Skeletal muscle tissue (tissue), 3 donors: ENCODE measurements at regions not wholly inside any gene's neighbourhood (a gene's known extent, or its start where the extent isn't known, plus 50 kb on each side); places are given as distances from the start of the nearest gene placed in this dataset.

ENCODE experiments used
- H3K27ac ChIP-seq: one replicate; pipeline ENCODE4 v1.7.0; 2013; ENCODE audit warnings: mild to moderate bottlenecking, low read depth, low read length, inconsistent platforms
- H3K27me3 ChIP-seq, 3 donors: one replicate each; pipeline ENCODE4 v1.7.0; 2013; ENCODE audit warnings: low read length in 3 of 3; ENCODE audit not compliant: control insufficient read depth in 3 of 3, insufficient read depth in 3 of 3
- H3K36me3 ChIP-seq, 3 donors: one replicate each; pipeline ENCODE4 v1.7.0; 2013; ENCODE audit warnings: low read length in 3 of 3; ENCODE audit not compliant: control insufficient read depth in 3 of 3, insufficient read depth in 3 of 3
- H3K4me1 ChIP-seq, 3 donors: one replicate each; pipeline ENCODE4 v1.7.0; 2013; ENCODE audit warnings: low read length in 3 of 3, mild to moderate bottlenecking in 3 of 3; ENCODE audit not compliant: control insufficient read depth in 3 of 3, insufficient read depth in 3 of 3
- H3K4me3 ChIP-seq, 3 donors: one replicate each; pipeline ENCODE4 v1.7.0; 2013; ENCODE audit warnings: low read length in 3 of 3
- H3K9ac ChIP-seq, 3 donors: one replicate each; pipeline ENCODE4 v1.7.0; 2013; ENCODE audit warnings: low read length in 3 of 3, mild to moderate bottlenecking in 3 of 3, moderate library complexity in 2 of 3, low read depth in 1 of 3
- H3K9me3 ChIP-seq, 3 donors: one replicate each; pipeline ENCODE4 v1.7.0; 2013; ENCODE audit warnings: low read length in 3 of 3; ENCODE audit not compliant: control insufficient read depth in 3 of 3
- donor health status: Osteomylitis.

DNA sequence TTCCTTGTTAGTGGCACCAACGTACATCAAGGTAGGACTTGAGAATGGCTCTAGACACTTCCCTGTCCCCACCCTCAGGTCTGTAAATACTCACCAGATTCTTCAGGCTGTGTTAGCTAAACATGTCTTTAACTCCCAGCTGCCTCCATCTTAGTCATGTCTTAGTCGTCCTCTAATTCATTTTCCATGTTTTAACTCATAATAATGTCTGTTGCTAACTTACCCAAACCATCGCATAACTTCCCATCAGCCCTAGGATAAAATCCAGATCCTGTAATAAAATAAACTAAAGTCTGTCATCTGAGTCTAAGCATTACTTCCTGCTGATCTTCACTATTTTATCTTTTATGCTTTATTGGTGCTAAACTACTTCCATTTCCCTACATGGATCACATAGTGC lies 600.0 kb upstream of the CELF2 start:
- H3K9me3 ChIP-seq = no peaks in the 10 kb centered on the region
- H3K9ac ChIP-seq = no peak overlapping the region
- H3K36me3 ChIP-seq = no peaks in the 10 kb centered on the region
- H3K4me1 ChIP-seq = no peaks in the 10 kb centered on the region
- H3K27ac ChIP-seq = no peak overlapping the region
- no peaks in the 10 kb centered on the region for H3K27me3 ChIP-seq
- H3K4me3 ChIP-seq = no peak overlapping the region

DNA sequence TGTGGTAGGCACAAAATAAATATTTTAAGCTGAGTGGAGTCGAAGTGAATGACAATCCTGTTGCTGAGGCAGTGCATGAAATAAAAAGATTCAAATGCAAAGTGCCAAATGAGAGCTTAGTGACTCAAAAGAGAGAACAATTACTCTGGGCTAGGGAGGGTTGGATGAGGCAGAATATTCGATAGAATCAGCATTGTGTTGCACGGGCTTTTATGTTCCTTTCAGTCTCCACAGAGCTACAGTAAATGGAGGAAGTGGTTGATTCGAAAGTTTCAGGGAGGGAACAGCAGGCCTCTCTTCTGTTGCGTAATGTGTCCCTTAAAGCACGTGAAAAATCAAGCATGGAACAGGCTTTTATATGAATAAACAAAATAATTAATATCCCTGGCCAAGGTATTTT lies 599.3 kb upstream of the CELF2 start:
- H3K9me3 ChIP-seq = no peaks in the 10 kb centered on the region
- no peaks in the 10 kb centered on the region for H3K36me3 ChIP-seq
- H3K9ac ChIP-seq = no peak overlapping the region
- H3K4me1 ChIP-seq = no peaks in the 10 kb centered on the region
- no peak overlapping the region for H3K4me3 ChIP-seq
- H3K27ac ChIP-seq = no peak overlapping the region
- no peaks in the 10 kb centered on the region for H3K27me3 ChIP-seq

DNA sequence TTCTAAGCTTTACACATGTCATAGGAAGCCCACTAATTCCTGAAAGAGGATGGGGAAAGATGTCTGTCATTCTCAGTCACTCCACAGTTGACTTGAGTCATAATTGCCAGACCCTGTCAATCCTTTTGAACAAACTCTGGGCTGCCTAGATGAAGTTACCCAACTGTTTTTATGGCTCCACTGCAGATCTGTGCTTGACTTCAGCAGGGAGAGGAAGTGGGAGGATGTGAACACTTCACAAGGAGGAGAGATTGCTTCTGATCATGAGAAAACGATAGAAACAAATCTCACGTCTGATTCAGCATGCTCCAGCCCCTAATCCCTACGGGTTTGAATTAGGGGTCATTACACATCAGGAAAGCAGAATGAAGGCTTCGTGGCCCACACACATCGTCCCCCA lies 596.6 kb upstream of the CELF2 start:
- no peaks in the 10 kb centered on the region for H3K27me3 ChIP-seq
- no peaks in the 10 kb centered on the region for H3K4me1 ChIP-seq
- no peak overlapping the region for H3K4me3 ChIP-seq
- H3K9ac ChIP-seq = no peak overlapping the region
- no peaks in the 10 kb centered on the region for H3K36me3 ChIP-seq
- no peaks in the 10 kb centered on the region for H3K9me3 ChIP-seq
- H3K27ac ChIP-seq = no peak overlapping the region

DNA sequence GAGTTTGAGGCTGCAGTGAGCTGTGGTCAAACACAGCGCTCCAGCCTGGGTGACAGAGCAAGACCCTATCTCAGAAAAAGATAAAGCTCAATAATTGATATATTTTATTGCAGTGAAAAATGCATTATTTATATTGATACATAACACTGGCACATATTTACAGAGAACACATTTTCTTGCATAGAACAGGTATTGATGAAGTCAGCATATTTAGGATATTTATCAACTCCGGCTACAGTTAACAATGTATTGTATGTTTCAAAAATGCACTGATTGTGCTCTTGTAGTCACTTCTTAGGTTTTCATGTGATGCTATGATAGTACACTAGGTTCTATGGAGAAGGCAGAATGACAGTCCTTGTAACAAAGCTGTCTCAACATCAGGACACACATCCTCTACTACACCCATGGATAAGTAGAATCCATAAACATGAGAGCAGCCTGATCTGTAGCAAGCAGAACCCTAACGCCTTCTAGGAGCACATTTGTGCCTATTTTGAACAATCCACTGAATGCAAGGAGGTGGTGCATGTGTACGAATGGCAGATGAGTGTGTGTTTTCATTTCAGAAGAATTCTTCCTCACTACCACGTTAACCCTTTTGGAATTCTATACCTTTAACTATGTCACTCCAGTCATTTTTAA lies 586.1 kb upstream of the CELF2 start:
- H3K9me3 ChIP-seq = no peaks in the 10 kb centered on the region
- no peaks in the 10 kb centered on the region for H3K27me3 ChIP-seq
- no peak overlapping the region for H3K9ac ChIP-seq
- no peak overlapping the region for H3K4me3 ChIP-seq
- H3K27ac ChIP-seq = no peak overlapping the region
- no peaks in the 10 kb centered on the region for H3K4me1 ChIP-seq
- H3K36me3 ChIP-seq = no peaks in the 10 kb centered on the region

DNA sequence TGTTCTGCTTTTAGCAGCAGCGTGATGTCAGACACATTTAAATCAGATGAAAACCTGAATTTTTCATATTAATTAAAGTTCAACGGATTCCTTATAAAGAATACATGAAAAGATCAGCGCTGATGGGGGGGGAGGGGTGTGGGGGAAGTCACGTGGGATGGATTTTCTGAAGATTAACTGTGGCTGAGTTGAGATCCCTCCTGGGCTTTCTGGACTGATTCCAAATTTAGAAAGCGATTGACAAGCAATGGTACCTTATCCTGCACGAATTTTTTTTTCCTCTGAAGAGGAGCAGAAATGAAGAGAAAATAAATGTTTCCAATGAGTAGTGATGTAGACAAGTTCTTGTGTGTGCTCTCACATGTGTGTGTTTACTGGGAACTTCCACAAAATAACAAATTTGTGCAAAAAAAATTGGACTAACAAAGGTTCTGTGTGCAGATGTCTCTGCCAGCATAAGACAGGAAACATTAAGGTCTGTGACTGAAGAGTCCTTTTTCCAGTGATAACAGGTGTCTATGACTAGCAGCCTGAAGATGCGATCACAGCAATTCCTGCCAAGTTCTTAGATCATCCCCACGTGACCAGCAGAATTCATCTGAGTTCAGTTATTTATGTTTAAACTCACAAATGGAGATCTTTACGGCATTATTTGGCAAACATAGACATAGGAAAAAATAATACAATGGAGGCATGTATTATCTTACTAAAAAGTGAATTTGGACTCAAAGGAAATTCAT lies 585.2 kb upstream of the CELF2 start:
- Histone ChIP-seq H3K4me3 (no peak overlapping the region), H3K36me3 (no peaks in the 10 kb centered on the region), H3K9me3 (no peaks in the 10 kb centered on the region), H3K27me3 (no peaks in the 10 kb centered on the region), H3K9ac (no peak overlapping the region), H3K4me1 (no peaks in the 10 kb centered on the region), H3K27ac (no peak overlapping the region)

DNA sequence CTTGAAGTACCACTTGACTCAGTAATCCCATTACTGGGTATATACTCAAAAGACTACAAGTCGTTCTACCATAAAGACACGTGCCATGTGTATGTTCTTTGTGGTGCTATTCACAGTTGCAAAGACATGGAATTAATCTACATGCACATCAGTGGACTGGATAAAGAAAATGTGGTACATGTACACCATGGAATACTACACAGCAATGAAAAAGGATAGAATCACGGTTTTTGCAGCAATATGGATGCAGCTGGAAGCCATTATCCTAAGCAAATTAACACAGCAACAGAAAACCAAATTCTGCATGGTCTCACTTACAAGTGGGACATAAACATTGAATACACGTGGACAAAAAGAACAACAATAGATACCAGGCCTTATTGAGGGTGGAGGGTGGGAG lies 583.4 kb upstream of the CELF2 start:
- Histone ChIP-seq H3K27ac (no peak overlapping the region), H3K27me3 (no peaks in the 10 kb centered on the region), H3K9me3 (no peaks in the 10 kb centered on the region), H3K4me3 (no peak overlapping the region), H3K36me3 (no peaks in the 10 kb centered on the region), H3K9ac (no peak overlapping the region), H3K4me1 (no peaks in the 10 kb centered on the region)

DNA sequence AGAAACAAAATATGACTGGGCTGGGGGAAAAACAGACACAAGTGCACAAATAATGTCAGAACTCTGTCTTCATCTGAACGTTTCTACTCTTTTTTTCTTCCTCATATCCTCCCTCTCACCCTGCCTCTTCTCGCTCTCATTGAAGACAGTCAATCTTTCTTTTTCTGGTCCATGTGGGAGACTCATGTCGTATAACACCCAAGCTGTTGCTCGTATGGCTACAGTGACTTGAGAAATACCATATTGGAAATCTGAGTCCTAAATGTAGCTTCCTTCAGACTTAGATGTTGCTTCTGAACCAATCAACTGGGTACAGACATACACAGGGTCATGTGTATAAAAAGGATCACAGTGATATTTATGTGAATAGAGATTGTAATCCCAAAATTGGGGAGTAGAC lies 579.8 kb upstream of the CELF2 start:
- Histone ChIP-seq H3K9me3 (no peaks in the 10 kb centered on the region), H3K36me3 (no peaks in the 10 kb centered on the region), H3K4me1 (no peaks in the 10 kb centered on the region), H3K4me3 (no peak overlapping the region), H3K27ac (no peak overlapping the region), H3K9ac (no peak overlapping the region), H3K27me3 (no peaks in the 10 kb centered on the region)

DNA sequence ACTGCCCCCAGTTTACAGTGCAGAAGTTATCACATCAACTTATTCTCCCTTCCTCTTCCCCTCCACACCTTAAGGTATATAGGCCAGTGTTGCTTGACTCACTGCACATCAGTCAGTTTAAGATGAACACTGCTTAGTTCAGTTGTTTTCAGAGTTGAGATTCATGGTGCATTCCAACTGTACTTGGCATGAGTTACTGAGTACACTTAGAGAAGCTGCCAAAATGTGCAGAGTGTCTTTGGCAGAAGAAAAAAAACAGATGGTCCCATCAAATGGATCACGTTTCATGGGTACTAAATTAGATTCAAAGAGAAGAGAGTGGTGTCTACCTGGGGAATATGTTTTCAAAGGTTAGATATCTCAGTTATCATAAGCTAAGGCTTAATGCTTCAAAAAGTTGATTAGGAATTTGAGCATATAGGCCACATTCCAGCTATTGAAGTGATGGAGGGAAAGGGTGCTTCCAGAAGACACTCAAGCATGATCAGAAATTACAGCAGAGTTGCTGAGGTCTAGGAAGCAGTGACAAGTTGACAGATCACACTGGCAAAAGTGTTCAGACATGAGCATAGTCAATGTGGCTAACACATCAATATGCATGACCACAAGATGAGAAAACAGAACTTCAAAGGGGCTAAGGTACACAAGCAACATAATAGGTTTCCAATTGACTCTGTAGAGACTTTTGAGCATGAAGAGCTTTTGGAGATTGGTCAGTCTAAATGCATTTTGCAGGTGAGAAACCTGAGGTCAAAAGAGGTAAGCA lies 579.2 kb upstream of the CELF2 start:
- no peaks in the 10 kb centered on the region for H3K9me3 ChIP-seq
- no peaks in the 10 kb centered on the region for H3K27me3 ChIP-seq

DNA sequence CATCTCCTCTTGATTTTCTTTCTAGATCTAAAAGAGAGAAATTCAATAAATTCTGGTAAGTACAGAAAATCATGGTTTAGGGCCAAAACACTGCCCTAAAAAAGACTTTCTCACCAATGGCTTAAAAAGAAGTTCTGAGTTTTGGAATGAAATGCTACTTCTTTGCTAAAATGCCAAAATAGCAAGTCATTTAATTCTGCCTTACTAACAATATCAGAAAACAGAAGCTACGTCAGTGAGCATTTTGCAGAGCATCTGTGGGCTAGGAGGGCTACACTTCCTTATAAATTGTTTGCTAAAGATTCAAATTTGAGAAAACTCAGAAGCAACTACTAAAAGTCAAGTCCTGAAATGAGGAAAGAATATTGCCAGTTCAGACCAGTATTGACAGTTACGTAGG lies 560.8 kb upstream of the CELF2 start:
- H3K36me3 ChIP-seq = no peaks in the 10 kb centered on the region
- no peaks in the 10 kb centered on the region for H3K9me3 ChIP-seq
- H3K4me1 ChIP-seq = no peaks in the 10 kb centered on the region
- no peaks in the 10 kb centered on the region for H3K27me3 ChIP-seq
- H3K9ac ChIP-seq = no peak overlapping the region
- no peak overlapping the region for H3K4me3 ChIP-seq
- no peak overlapping the region for H3K27ac ChIP-seq

More for the DNA sequence above, 579.2 kb upstream of the CELF2 start:
- Histone ChIP-seq H3K9ac (no peak overlapping the region), H3K4me1 (no peaks in the 10 kb centered on the region), H3K36me3 (no peaks in the 10 kb centered on the region), H3K4me3 (no peak overlapping the region), H3K27ac (no peak overlapping the region)

DNA sequence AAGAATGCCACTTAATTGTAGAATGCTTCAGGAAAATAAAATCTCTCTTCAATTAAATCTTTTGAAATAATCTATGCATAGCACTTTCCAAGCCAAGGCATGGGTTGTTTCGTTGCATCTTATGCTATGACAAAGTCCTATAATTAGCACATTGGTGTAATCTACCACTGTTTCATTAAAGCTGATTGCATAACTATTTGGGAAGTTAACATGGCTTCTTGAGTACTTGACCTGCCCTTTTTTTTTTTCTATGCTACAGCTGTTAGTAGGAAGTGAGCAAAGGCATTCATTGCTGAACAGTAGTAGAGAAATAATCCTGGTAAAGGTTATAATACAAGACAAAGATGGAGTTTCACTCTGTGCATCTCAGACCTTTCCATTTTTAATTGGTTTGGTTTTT lies 557.2 kb upstream of the CELF2 start:
- no peaks in the 10 kb centered on the region for H3K27me3 ChIP-seq
- no peaks in the 10 kb centered on the region for H3K4me1 ChIP-seq
- H3K9ac ChIP-seq = no peak overlapping the region
- H3K9me3 ChIP-seq = no peaks in the 10 kb centered on the region
- no peak overlapping the region for H3K27ac ChIP-seq
- H3K36me3 ChIP-seq = no peaks in the 10 kb centered on the region
- no peak overlapping the region for H3K4me3 ChIP-seq
